ENCODE measurements at regions not wholly inside any gene's neighbourhood (a gene's known extent, or its start where the extent isn't known, plus 50 kb on each side); places are given as distances from the start of the nearest gene placed in this dataset.

DNA sequence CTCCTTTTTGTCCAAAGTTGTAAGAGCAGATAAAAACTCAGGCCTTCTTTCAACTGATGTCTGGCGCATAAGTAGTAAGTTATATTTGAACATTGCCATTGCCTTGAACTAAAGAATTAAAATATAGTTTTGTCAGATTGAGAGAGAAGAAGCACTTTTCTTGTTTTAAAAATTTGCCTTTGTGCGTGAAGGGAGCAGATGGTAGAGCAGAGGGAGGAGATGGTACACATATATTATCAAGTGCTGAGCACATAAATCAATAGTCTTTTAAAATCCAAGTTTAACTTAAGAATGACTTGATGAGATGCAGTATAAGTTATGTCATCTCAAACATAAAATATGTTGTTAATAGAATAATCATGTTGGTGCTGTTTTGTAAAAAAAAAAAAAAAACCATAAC lies 504.6 kb upstream of the KLHL1 start:
- Mint-ChIP-seq H3K4me1 (no peaks in the 10 kb centered on the region), H3K4me3 (no peak overlapping the region), H3K9me3 (no peaks in the 10 kb centered on the region), H3K36me3 (ENCODE audit: low read depth) (no peaks in the 10 kb centered on the region), H3K27me3 (no peaks in the 10 kb centered on the region), H3K27ac (no peak overlapping the region)
- DNase-seq = no peak
- POLR2A ChIA-PET = no interaction called here
- CTCF ChIA-PET = no interaction called here

- DNase-seq = no peak
- ChIA-PET POLR2A (no interaction called here), CTCF (no interaction called here)
- Mint-ChIP-seq H3K27me3 (no peaks in the 10 kb centered on the region), H3K36me3 (ENCODE audit: low read depth) (no peaks in the 10 kb centered on the region), H3K27ac (no peak overlapping the region), H3K9me3 (peaks cover 2% of the 10 kb centered on the region), H3K4me3 (no peak overlapping the region), H3K4me1 (no peaks in the 10 kb centered on the region)
These were observed 496.2 kb upstream of the KLHL1 start for GRCh38 chr13:70604448-70604847.

DNA sequence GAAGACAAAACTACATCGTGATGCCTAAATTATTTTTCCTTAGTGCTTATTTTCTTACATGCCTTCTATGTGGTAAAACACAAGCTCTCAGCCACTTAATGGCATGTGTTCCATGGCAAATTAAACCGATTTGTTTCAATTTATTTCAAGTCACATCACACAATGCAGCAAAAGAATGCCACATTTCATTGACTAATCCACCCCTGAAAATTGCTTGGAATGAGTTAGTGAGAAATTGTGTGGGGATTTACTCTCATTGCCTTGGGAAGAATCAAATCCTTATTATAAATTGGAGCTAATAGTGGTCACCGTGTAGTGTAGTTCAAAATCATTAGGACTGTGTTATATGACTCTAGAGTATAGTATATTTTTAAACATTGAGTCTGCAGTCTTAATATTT lies 485.5 kb upstream of the KLHL1 start:
- Mint-ChIP-seq H3K27me3 (no peaks in the 10 kb centered on the region), H3K27ac (no peak overlapping the region), H3K9me3 (no peaks in the 10 kb centered on the region), H3K4me1 (no peaks in the 10 kb centered on the region), H3K4me3 (no peak overlapping the region), H3K36me3 (ENCODE audit: low read depth) (no peaks in the 10 kb centered on the region)
- CTCF ChIA-PET = no interaction called here
- POLR2A ChIA-PET = no interaction called here
- DNase-seq = no peak

DNA sequence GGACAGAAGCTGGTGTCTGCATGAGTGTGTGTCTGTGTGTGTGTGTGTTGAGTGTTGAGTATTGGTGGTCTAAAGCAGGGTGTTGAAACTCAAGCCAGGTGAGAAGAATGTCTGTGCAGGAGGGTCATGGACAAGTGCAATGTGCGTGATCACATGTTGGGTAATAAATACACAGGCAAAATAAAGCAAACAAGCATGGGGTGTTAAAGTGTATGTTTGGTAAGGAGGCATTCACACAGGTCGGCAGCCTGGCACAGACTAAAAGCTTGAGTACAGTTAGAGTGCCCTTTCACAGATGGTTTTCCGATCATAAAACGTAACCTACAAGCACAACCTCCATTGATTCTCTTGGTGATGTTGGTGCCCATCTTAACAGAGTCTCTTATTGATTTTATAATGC lies 476.9 kb upstream of the KLHL1 start:
- Mint-ChIP-seq H3K9me3 (no peaks in the 10 kb centered on the region), H3K27me3 (no peaks in the 10 kb centered on the region), H3K4me1 (no peaks in the 10 kb centered on the region), H3K27ac (no peak overlapping the region), H3K4me3 (no peak overlapping the region), H3K36me3 (ENCODE audit: low read depth) (no peaks in the 10 kb centered on the region)
- ChIA-PET CTCF (no interaction called here), POLR2A (no interaction called here)
- no peak for DNase-seq

DNA sequence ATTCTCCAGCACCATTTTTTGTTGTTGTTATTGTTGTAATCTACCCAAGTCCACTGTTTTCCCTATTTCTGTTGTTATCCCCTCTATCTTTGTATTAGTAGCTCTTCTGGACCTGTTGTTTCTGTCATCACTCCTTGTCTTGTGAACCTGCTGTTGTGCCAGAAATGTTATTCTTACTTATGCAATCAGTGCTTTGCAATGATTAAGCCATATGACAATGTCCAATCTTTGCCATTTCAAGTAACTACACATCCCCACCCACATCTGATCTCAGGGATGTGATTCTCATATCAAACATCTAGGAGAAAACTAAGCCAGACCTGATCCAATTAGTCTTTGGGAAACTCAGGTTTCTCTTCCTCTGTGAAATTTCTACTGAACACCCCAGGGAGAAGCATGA lies 472.6 kb upstream of the KLHL1 start:
- Mint-ChIP-seq H3K27me3 (no peaks in the 10 kb centered on the region), H3K27ac (no peak overlapping the region), H3K36me3 (ENCODE audit: low read depth) (no peaks in the 10 kb centered on the region), H3K9me3 (no peaks in the 10 kb centered on the region), H3K4me1 (no peaks in the 10 kb centered on the region), H3K4me3 (no peak overlapping the region)
- ChIA-PET CTCF (no interaction called here), POLR2A (no interaction called here)
- DNase-seq = no peak

GRCh38 chr13:70579941-70580340 lies 471.7 kb upstream of the KLHL1 start:
- H3K4me3 Mint-ChIP-seq = no peak overlapping the region
- no peaks in the 10 kb centered on the region for H3K36me3 Mint-ChIP-seq (ENCODE audit: low read depth)
- H3K27me3 Mint-ChIP-seq = no peaks in the 10 kb centered on the region
- no peaks in the 10 kb centered on the region for H3K9me3 Mint-ChIP-seq
- POLR2A ChIA-PET = no interaction called here
- H3K27ac Mint-ChIP-seq = no peak overlapping the region
- no peaks in the 10 kb centered on the region for H3K4me1 Mint-ChIP-seq
- no peak for DNase-seq
- CTCF ChIA-PET = no interaction called here

DNA sequence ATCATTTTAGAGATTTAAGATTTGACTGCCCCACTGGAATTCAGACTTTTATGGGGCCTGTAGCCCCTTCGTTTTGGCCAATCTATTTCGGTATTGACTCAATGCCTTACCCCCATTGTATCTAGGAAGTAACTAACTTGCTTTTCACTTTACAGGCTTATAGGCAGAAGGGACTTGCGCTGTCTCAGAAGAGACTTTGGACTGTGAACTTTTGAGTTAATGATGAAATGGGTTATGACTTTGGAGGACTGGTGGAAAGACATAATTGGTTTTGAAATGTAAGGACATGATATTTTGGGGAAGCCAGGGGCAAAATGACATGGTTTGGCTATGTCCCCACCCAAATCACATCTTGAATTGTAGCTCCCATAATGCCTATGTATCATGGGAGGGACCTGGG lies 463.0 kb upstream of the KLHL1 start:
- H3K27me3 Mint-ChIP-seq = no peaks in the 10 kb centered on the region
- no peak overlapping the region for H3K27ac Mint-ChIP-seq
- CTCF ChIA-PET = no interaction called here
- POLR2A ChIA-PET = no interaction called here
- DNase-seq = no peak
- no peaks in the 10 kb centered on the region for H3K4me1 Mint-ChIP-seq
- H3K9me3 Mint-ChIP-seq = no peaks in the 10 kb centered on the region
- H3K4me3 Mint-ChIP-seq = no peak overlapping the region
- no peaks in the 10 kb centered on the region for H3K36me3 Mint-ChIP-seq (ENCODE audit: low read depth)

DNA sequence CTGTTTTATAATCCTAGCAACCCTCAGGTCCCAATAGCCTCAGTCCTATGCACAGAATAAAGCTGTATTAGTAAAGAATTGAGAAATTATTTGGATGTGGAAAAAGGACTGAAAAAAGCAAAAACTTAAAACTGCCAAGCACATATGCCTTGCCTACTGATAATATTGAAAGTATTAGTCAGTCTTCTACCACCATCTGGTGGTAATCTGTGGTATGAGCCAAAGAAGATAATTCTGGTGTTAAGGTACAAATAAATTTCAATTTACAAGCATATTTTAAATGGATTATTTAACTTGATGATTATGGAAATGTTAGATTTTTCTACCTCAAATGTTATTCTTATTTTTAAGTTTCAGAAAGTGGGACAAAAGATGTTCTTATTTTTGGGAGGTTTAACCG lies 460.3 kb upstream of the KLHL1 start:
- DNase-seq = no peak
- no peaks in the 10 kb centered on the region for H3K36me3 Mint-ChIP-seq (ENCODE audit: low read depth)
- no peaks in the 10 kb centered on the region for H3K27me3 Mint-ChIP-seq
- no peak overlapping the region for H3K4me3 Mint-ChIP-seq
- H3K9me3 Mint-ChIP-seq = no peaks in the 10 kb centered on the region
- H3K4me1 Mint-ChIP-seq = no peaks in the 10 kb centered on the region
- no peak overlapping the region for H3K27ac Mint-ChIP-seq
- ChIA-PET CTCF (no interaction called here), POLR2A (no interaction called here)

GRCh38 chr13:70544706-70545105 lies 436.5 kb upstream of the KLHL1 start:
- H3K4me1 Mint-ChIP-seq = no peaks in the 10 kb centered on the region
- CTCF ChIA-PET = no interaction called here
- POLR2A ChIA-PET = no interaction called here

DNA sequence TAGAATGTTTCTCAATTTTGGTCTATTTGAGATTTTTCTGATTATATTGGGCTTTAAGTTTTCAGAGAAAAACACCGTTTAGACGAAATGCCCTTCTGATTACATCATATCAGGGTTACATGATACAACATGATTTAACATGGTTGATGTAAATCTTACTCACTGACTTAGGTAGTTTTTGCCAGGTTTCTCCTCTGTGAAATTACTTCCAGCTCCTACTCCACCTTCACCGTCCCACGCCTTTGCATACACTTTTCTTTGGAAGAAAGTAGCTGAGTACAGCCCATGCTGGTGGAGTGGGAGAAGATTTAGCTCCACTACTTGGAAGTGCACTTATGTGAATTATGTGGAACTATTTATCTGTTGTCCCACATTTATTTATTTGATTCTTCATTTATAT lies 433.2 kb upstream of the KLHL1 start:
- H3K36me3 Mint-ChIP-seq (ENCODE audit: low read depth) = no peaks in the 10 kb centered on the region
- ChIA-PET POLR2A (no interaction called here), CTCF (no interaction called here)
- H3K27ac Mint-ChIP-seq = no peak overlapping the region
- no peak overlapping the region for H3K4me3 Mint-ChIP-seq
- no peak for DNase-seq
- no peaks in the 10 kb centered on the region for H3K27me3 Mint-ChIP-seq
- no peaks in the 10 kb centered on the region for H3K4me1 Mint-ChIP-seq
- no peaks in the 10 kb centered on the region for H3K9me3 Mint-ChIP-seq

More at GRCh38 chr13:70544706-70545105, 436.5 kb upstream of the KLHL1 start:
- no peaks in the 10 kb centered on the region for H3K27me3 Mint-ChIP-seq
- DNase-seq = no peak
- H3K27ac Mint-ChIP-seq = no peak overlapping the region
- H3K36me3 Mint-ChIP-seq (ENCODE audit: low read depth) = no peaks in the 10 kb centered on the region
- no peak overlapping the region for H3K4me3 Mint-ChIP-seq
- H3K9me3 Mint-ChIP-seq = no peaks in the 10 kb centered on the region

GRCh38 chr13:70534466-70534865 lies 426.2 kb upstream of the KLHL1 start:
- CTCF ChIA-PET = no interaction called here
- Mint-ChIP-seq H3K4me3 (no peak overlapping the region), H3K27me3 (no peaks in the 10 kb centered on the region), H3K36me3 (ENCODE audit: low read depth) (no peaks in the 10 kb centered on the region), H3K4me1 (no peaks in the 10 kb centered on the region), H3K9me3 (no peaks in the 10 kb centered on the region), H3K27ac (no peak overlapping the region)
- no peak for DNase-seq
- POLR2A ChIA-PET = no interaction called here

- H3K9me3 Mint-ChIP-seq = no peaks in the 10 kb centered on the region
- H3K36me3 Mint-ChIP-seq (ENCODE audit: low read depth) = no peaks in the 10 kb centered on the region
- POLR2A ChIA-PET = no interaction called here
- no peak overlapping the region for H3K27ac Mint-ChIP-seq
- DNase-seq = no peak
- no peaks in the 10 kb centered on the region for H3K27me3 Mint-ChIP-seq
- H3K4me1 Mint-ChIP-seq = no peaks in the 10 kb centered on the region
- CTCF ChIA-PET = no interaction called here
- H3K4me3 Mint-ChIP-seq = no peak overlapping the region
These were observed 421.4 kb upstream of the KLHL1 start for GRCh38 chr13:70529652-70530051.

- CTCF ChIA-PET = no interaction called here
These were observed 419.3 kb upstream of the KLHL1 start for GRCh38 chr13:70527599-70527998.

DNA sequence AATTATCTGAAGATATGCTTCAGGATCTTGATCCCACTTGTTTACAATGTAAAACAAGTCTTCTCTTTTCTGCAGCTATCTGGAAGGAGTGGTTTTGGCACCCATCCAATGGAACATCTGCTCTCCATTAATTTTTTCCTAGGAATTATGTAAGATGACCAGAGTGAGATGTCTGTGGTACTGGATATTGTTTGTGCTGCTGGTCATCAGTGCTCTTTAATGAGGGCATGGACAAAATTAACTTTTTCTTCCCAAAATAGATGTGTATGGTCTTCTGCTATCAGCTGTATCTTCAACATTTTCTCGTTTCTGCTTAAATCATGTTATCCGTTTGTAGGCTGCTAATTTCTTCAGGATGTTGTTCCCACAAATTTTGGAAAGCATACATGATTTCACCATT lies 415.4 kb upstream of the KLHL1 start:
- ChIA-PET POLR2A (no interaction called here), CTCF (no interaction called here)
- Mint-ChIP-seq H3K4me1 (no peaks in the 10 kb centered on the region), H3K27me3 (no peaks in the 10 kb centered on the region), H3K4me3 (no peak overlapping the region), H3K27ac (no peak overlapping the region), H3K36me3 (ENCODE audit: low read depth) (no peaks in the 10 kb centered on the region), H3K9me3 (no peaks in the 10 kb centered on the region)
- no peak for DNase-seq

More at GRCh38 chr13:70527599-70527998, 419.3 kb upstream of the KLHL1 start:
- no peak overlapping the region for H3K4me3 Mint-ChIP-seq
- no peaks in the 10 kb centered on the region for H3K36me3 Mint-ChIP-seq (ENCODE audit: low read depth)
- H3K9me3 Mint-ChIP-seq = no peaks in the 10 kb centered on the region
- POLR2A ChIA-PET = no interaction called here
- H3K27ac Mint-ChIP-seq = no peak overlapping the region
- no peak for DNase-seq
- no peaks in the 10 kb centered on the region for H3K4me1 Mint-ChIP-seq
- H3K27me3 Mint-ChIP-seq = no peaks in the 10 kb centered on the region

All from activated CD4-positive, alpha-beta T cell treated with anti-CD3 and anti-CD28 coated beads, Interleukin-2, amount 10 ng/mL, durations not matched to agents 7 days and 5 days (primary cell).